C4-2B (cell line): ENCODE measurements at regions not wholly inside any gene's neighbourhood (a gene's known extent, or its start where the extent isn't known, plus 50 kb on each side); places are given as distances from the start of the nearest gene placed in this dataset.

Source experiments
- CTCF ChIP-seq: fragments of 450-650 bp; conservative IDR thresholded peaks from 2 replicates; pipeline ENCODE4 v1.5.1; 2017; ENCODE audit warnings: mild to moderate bottlenecking
- ZFX ChIP-seq: fragments of 450-650 bp; IDR thresholded peaks from 2 replicates; pipeline ENCODE4 v1.6.1; 2017

- no peak for TF ChIP-seq CTCF
- no peak for TF ChIP-seq ZFX
Observed at GRCh38 chr3:54040476-54040875, 81.9 kb upstream of the CACNA2D3 start.
